Glomerular visceral epithelial cell (primary cell): ENCODE measurements at regions not wholly inside any gene's neighbourhood (a gene's known extent, or its start where the extent isn't known, plus 50 kb on each side); places are given as distances from the start of the nearest gene placed in this dataset.

Source experiments
- DNase-seq: peaks from one replicate; pipeline ENCODE4 v3.0.0-alpha.2; 2016; ENCODE audit errors: extremely low spot score

GRCh38 chr9:88229434-88229833 lies 91.2 kb upstream of the SPATA31C2 start:
- DNase-seq, result no peak

- no peak for DNase-seq
Measured at GRCh38 chr9:88224938-88225337, 86.7 kb upstream of the SPATA31C2 start.

- no peak for DNase-seq
Measured at GRCh38 chr9:88221105-88221504, 82.8 kb upstream of the SPATA31C2 start.

GRCh38 chr9:88220652-88221051 lies 82.4 kb upstream of the SPATA31C2 start:
- DNase-seq, result no peak

- no peak for DNase-seq
Measured at GRCh38 chr9:88219601-88220000, 81.3 kb upstream of the SPATA31C2 start.

- DNase-seq, result peak; percentile 76
Measured at GRCh38 chr9:88218726-88219125, 80.5 kb upstream of the SPATA31C2 start.

- no peak for DNase-seq
Measured at GRCh38 chr9:88216126-88216995, 78.1 kb upstream of the SPATA31C2 start.

GRCh38 chr9:88215196-88216125 lies 77.2 kb upstream of the SPATA31C2 start:
- DNase-seq, result no peak

GRCh38 chr9:88202321-88202720 lies 64.0 kb upstream of the SPATA31C2 start:
- DNase-seq, result no peak

- DNase-seq, result peak; percentile 53
Measured at GRCh38 chr9:88198341-88198807, 60.1 kb upstream of the SPATA31C2 start.

- peak; percentile 35 for DNase-seq
Measured at GRCh38 chr9:88197781-88198340, 59.6 kb upstream of the SPATA31C2 start.

- DNase-seq, result peak; percentile 63
Measured at GRCh38 chr9:88197016-88197415, 58.7 kb upstream of the SPATA31C2 start.

- DNase-seq, result peak; percentile 17
Measured at GRCh38 chr9:88196142-88196790, 58.0 kb upstream of the SPATA31C2 start.

GRCh38 chr9:88193766-88194165 lies 55.5 kb upstream of the SPATA31C2 start:
- no peak for DNase-seq

GRCh38 chr9:88191456-88191855 lies 53.2 kb upstream of the SPATA31C2 start:
- DNase-seq, result no peak

- no peak for DNase-seq
Measured at GRCh38 chr9:88189371-88189770, 51.1 kb upstream of the SPATA31C2 start.
